ENCODE measurements at regions not wholly inside any gene's neighbourhood (a gene's known extent, or its start where the extent isn't known, plus 50 kb on each side); places are given as distances from the start of the nearest gene placed in this dataset.

- no peak overlapping the region for H2AFZ ChIP-seq (ENCODE audit: control insufficient read depth, low read depth, low read length)
- intact Hi-C loops (cut with micrococcal nuclease; ENCODE audit: unreplicated experiment): no loop called here
- no peaks in the 10 kb centered on the region for H4K20me1 ChIP-seq (ENCODE audit: control insufficient read depth, insufficient read depth)
- no TSS peak for BruUV-seq (replicated peaks)
- in situ Hi-C loops (cut with MboI): no loop called here
- H3K9me3 ChIP-seq (replicated peaks; ENCODE audit: control insufficient read depth, insufficient read depth, low read length): no peaks in the 10 kb centered on the region
- H3K27me3 ChIP-seq (replicated peaks in 1 of 2; ENCODE audit: control insufficient read depth in 2 of 2, insufficient read depth in 2 of 2, low read length in 1 of 2): no peaks in the 10 kb centered on the region
- whole genome bisulfite sequencing (ENCODE audit: insufficient coverage, insufficient replicate concordance, low lambda C conversion rate, missing lambda C conversion rate): 5% methylated on average over 1 of the region's 1 CpG
- no peak for DNase-seq (ENCODE audit: low read depth, low spot score)
- ATAC-seq: no peak
- no peak overlapping the region for H3K9ac ChIP-seq (ENCODE audit: control insufficient read depth, insufficient read depth, low read length)
- RAD21 ChIA-PET (ENCODE audit: unreplicated experiment): no interaction called here
- no peak for FAIRE-seq
- SMC1A ChIA-PET (ENCODE audit: uncharacterized antibody, unreplicated experiment): no interaction called here
- no peaks in the 10 kb centered on the region for H3K79me2 ChIP-seq (ENCODE audit: control insufficient read depth, insufficient read depth, low read length)
- H3K4me2 ChIP-seq (ENCODE audit: control insufficient read depth, insufficient read depth): no peak overlapping the region
- no peaks in the 10 kb centered on the region for H3K4me1 ChIP-seq (ENCODE audit: control insufficient read depth, insufficient read depth, low read length)
- CTCF ChIA-PET: no interaction called here
- no peak overlapping the region for H3K4me3 ChIP-seq
- H3K36me3 ChIP-seq (ENCODE audit: control insufficient read depth in 2 of 2, insufficient read depth in 2 of 2, low read length in 1 of 2): no peaks in the 10 kb centered on the region
- TF ChIP-seq TARDBP (IDR thresholded peaks at IDR 0.05; ENCODE audit: borderline replicate concordance) (no peak), CHD1 (IDR thresholded peaks at IDR 0.05; ENCODE audit: low read depth, low read length) (no peak), CHD2 (IDR thresholded peaks at IDR 0.05; ENCODE audit: borderline replicate concordance, low read depth, low read length) (no peak), ZSCAN29 (IDR thresholded peaks at IDR 0.05) (no peak), ZBTB4 (CRISPR knock-in tag; IDR thresholded peaks at IDR 0.05) (no peak), ATF3 (IDR thresholded peaks at IDR 0.05; ENCODE audit: borderline replicate concordance, extremely low read depth, low read depth, low read length) (no peak), RFX5 (IDR thresholded peaks at IDR 0.05; ENCODE audit: low read depth, low read length) (no peak), RUNX3 (IDR thresholded peaks at IDR 0.05; ENCODE audit: low read length) (no peak), BACH1 (IDR thresholded peaks at IDR 0.05; ENCODE audit: borderline replicate concordance) (no peak), ETV6 (conservative IDR thresholded peaks at IDR 0.05 in 1 of 2, IDR thresholded peaks at IDR 0.05 in 1 of 2; ENCODE audit: borderline replicate concordance in 1 of 2, low read depth in 1 of 2) (no peak)
- TF ChIP-seq, protein P1, sequence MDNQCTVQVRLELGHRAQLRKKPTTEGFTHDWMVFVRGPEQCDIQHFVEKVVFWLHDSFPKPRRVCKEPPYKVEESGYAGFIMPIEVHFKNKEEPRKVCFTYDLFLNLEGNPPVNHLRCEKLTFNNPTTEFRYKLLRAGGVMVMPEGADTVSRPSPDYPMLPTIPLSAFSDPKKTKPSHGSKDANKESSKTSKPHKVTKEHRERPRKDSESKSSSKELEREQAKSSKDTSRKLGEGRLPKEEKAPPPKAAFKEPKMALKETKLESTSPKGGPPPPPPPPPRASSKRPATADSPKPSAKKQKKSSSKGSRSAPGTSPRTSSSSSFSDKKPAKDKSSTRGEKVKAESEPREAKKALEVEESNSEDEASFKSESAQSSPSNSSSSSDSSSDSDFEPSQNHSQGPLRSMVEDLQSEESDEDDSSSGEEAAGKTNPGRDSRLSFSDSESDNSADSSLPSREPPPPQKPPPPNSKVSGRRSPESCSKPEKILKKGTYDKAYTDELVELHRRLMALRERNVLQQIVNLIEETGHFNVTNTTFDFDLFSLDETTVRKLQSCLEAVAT (IDR thresholded peaks at IDR 0.05): no peak
- TF ChIP-seq, protein P2, sequence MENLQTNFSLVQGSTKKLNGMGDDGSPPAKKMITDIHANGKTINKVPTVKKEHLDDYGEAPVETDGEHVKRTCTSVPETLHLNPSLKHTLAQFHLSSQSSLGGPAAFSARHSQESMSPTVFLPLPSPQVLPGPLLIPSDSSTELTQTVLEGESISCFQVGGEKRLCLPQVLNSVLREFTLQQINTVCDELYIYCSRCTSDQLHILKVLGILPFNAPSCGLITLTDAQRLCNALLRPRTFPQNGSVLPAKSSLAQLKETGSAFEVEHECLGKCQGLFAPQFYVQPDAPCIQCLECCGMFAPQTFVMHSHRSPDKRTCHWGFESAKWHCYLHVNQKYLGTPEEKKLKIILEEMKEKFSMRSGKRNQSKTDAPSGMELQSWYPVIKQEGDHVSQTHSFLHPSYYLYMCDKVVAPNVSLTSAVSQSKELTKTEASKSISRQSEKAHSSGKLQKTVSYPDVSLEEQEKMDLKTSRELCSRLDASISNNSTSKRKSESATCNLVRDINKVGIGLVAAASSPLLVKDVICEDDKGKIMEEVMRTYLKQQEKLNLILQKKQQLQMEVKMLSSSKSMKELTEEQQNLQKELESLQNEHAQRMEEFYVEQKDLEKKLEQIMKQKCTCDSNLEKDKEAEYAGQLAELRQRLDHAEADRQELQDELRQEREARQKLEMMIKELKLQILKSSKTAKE (IDR thresholded peaks at IDR 0.05; ENCODE audit: low read depth, poor library complexity, severe bottlenecking): no peak
- POLR2A ChIA-PET: no interaction called here
- H3K27ac ChIP-seq (ENCODE audit: control insufficient read depth, insufficient read depth): no peak overlapping the region
Measured at GRCh38 chr10:111561124-111561523, 484.3 kb downstream of the ADRA2A start.
